Activated gamma-delta T cell treated with anti-CD3 and anti-CD28 coated beads, Interleukin-2, amount 50 U/mL, for 16 hours (primary cell): ENCODE measurements at regions not wholly inside any gene's neighbourhood (a gene's known extent, or its start where the extent isn't known, plus 50 kb on each side); places are given as distances from the start of the nearest gene placed in this dataset.

Source experiments
- DNase-seq: peaks from one replicate; pipeline ENCODE4 v3.0.0-alpha.2; 2020; ENCODE audit warnings: low read depth

GRCh38 chr3:94512876-94513275, 450.0 kb downstream of the NSUN3 start:
- no peak for DNase-seq

- no peak for DNase-seq
Observed at GRCh38 chr3:94513600-94513999, 450.7 kb downstream of the NSUN3 start.

GRCh38 chr3:94515983-94516382, 453.1 kb downstream of the NSUN3 start:
- DNase-seq, result no peak

- DNase-seq, result no peak
Observed at GRCh38 chr3:94520364-94520763, 457.5 kb downstream of the NSUN3 start.

GRCh38 chr3:94522488-94522887, 459.6 kb downstream of the NSUN3 start:
- DNase-seq, result no peak

- no peak for DNase-seq
Observed at GRCh38 chr3:94524102-94524919, 461.4 kb downstream of the NSUN3 start.

GRCh38 chr3:94525043-94525442, 462.2 kb downstream of the NSUN3 start:
- DNase-seq, result no peak

- no peak for DNase-seq
Observed at GRCh38 chr3:94529816-94530215, 467.0 kb downstream of the NSUN3 start.

- DNase-seq, result no peak
Observed at GRCh38 chr3:94532951-94533350, 470.1 kb downstream of the NSUN3 start.

- DNase-seq, result no peak
Observed at GRCh38 chr3:94539937-94540336, 477.1 kb downstream of the NSUN3 start.

- DNase-seq, result no peak
Observed at GRCh38 chr3:94543161-94543560, 480.3 kb downstream of the NSUN3 start.

GRCh38 chr3:94544131-94544789, 481.4 kb downstream of the NSUN3 start:
- no peak for DNase-seq

- DNase-seq, result no peak
Observed at GRCh38 chr3:94548581-94549316, 485.9 kb downstream of the NSUN3 start.

GRCh38 chr3:94561094-94561493, 498.2 kb downstream of the NSUN3 start:
- DNase-seq, result no peak

GRCh38 chr3:94564247-94564646, 501.4 kb downstream of the NSUN3 start:
- DNase-seq, result no peak

GRCh38 chr3:94568041-94568440, 505.2 kb downstream of the NSUN3 start:
- DNase-seq, result no peak

- DNase-seq, result no peak
Observed at GRCh38 chr3:94573337-94573736, 510.5 kb downstream of the NSUN3 start.

GRCh38 chr3:94587291-94587690, 524.4 kb downstream of the NSUN3 start:
- DNase-seq, result no peak

- DNase-seq, result no peak
Observed at GRCh38 chr3:94593526-94594150, 530.8 kb downstream of the NSUN3 start.

GRCh38 chr3:94596141-94596540, 533.3 kb downstream of the NSUN3 start:
- no peak for DNase-seq

- DNase-seq, result no peak
Observed at GRCh38 chr3:94596887-94597566, 534.2 kb downstream of the NSUN3 start.

GRCh38 chr3:94607778-94608177, 544.9 kb downstream of the NSUN3 start:
- DNase-seq, result no peak
